OCI-LY7 (cell line): ENCODE measurements at regions not wholly inside any gene's neighbourhood (a gene's known extent, or its start where the extent isn't known, plus 50 kb on each side); places are given as distances from the start of the nearest gene placed in this dataset.

Source experiments
- CTCF ChIP-seq: fragments of 200-600 bp; sonication (generic); conservative IDR thresholded peaks from 2 replicates; pipeline ENCODE4 v1.5.1; 2014; ENCODE audit warnings: mild to moderate bottlenecking, antibody characterized with exemption, low read length, moderate library complexity, mixed read lengths
- EZH2phosphoT487 ChIP-seq: fragments of 200-600 bp; sonication (generic); IDR thresholded peaks from 2 replicates; pipeline ENCODE4 v1.6.1; 2018; ENCODE audit warnings: low read depth, borderline replicate concordance, mild to moderate bottlenecking, mixed run types, antibody characterized with exemption, low read length, moderate library complexity, mixed read lengths

- TF ChIP-seq CTCF (no peak), EZH2phosphoT487 (no peak)
Measured at GRCh38 chr4:136540747-136541146, 991.5 kb downstream of the PCDH18 start.
